ENCODE measurements at regions not wholly inside any gene's neighbourhood (a gene's known extent, or its start where the extent isn't known, plus 50 kb on each side); places are given as distances from the start of the nearest gene placed in this dataset.

GRCh38 chr19:33875071-33875470, 78.4 kb downstream of the KCTD15 start:
- Histone ChIP-seq H3K4me2 (ENCODE audit: low read length) (no peak overlapping the region), H3K79me2 (ENCODE audit: insufficient read depth, low read depth, low read length) (no peaks in the 10 kb centered on the region), H4K20me1 (ENCODE audit: insufficient read depth, low read length) (no peaks in the 10 kb centered on the region), H2AFZ (ENCODE audit: low read length) (no peak overlapping the region), H3K36me3 (ENCODE audit: insufficient read depth, low read length) (no peaks in the 10 kb centered on the region), H3K9me2 (ENCODE audit: insufficient read depth, low read length) (no peaks in the 10 kb centered on the region), H3K4me3 (ENCODE audit: low read depth, low read length, poor library complexity, severe bottlenecking) (no peak overlapping the region), H3K9me3 (ENCODE audit: low read length) (no peaks in the 10 kb centered on the region), H3K27ac (ENCODE audit: low read depth, low read length, poor library complexity, severe bottlenecking) (no peak overlapping the region), H3K4me1 (ENCODE audit: insufficient read depth, low read length, poor library complexity, severe bottlenecking) (no peaks in the 10 kb centered on the region)
- no TSS peak for BruUV-seq (replicated peaks)
- ChIA-PET CTCF (ENCODE audit: unreplicated experiment) (no interaction called here), POLR2A (no interaction called here)
- no peak for DNase-seq (ENCODE audit: low spot score)
- TF ChIP-seq CTCF (conservative IDR thresholded peaks at IDR 0.05; ENCODE audit: low read length) (no peak), EZH2phosphoT487 (IDR thresholded peaks at IDR 0.05; ENCODE audit: borderline replicate concordance, low read depth, low read length) (no peak)
- intact Hi-C loops (cut with micrococcal nuclease; ENCODE audit: unreplicated experiment): no loop called here

DNA sequence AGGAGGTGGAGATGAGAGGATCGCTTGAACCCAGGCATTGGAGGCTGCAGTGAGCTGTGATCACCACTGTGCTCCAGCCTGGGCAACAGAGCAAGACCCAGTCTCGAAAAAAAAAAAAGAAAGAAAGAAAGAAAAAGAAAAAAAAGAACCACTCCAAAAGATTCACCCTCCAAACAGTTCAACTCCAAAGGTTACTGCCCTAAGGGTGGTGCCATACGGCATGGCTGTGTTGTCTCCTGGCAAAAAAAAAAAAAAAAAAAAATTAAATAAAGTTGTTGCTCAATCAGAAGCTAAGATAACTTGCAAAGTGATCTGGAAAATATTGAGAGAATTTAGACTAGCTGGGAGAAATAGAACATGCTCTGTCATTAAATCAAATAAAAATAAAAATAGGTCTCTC, 79.5 kb downstream of the KCTD15 start:
- Histone ChIP-seq H3K9me2 (ENCODE audit: insufficient read depth, low read length) (no peaks in the 10 kb centered on the region), H3K4me1 (ENCODE audit: insufficient read depth, low read length, poor library complexity, severe bottlenecking) (no peaks in the 10 kb centered on the region), H3K9me3 (ENCODE audit: low read length) (no peaks in the 10 kb centered on the region), H3K4me3 (ENCODE audit: low read depth, low read length, poor library complexity, severe bottlenecking) (no peak overlapping the region), H4K20me1 (ENCODE audit: insufficient read depth, low read length) (no peaks in the 10 kb centered on the region), H3K4me2 (ENCODE audit: low read length) (no peak overlapping the region), H3K27ac (ENCODE audit: low read depth, low read length, poor library complexity, severe bottlenecking) (no peak overlapping the region), H2AFZ (ENCODE audit: low read length) (no peak overlapping the region), H3K79me2 (ENCODE audit: insufficient read depth, low read depth, low read length) (no peaks in the 10 kb centered on the region), H3K36me3 (ENCODE audit: insufficient read depth, low read length) (no peaks in the 10 kb centered on the region)
- no TSS peak for BruUV-seq (replicated peaks)
- ChIA-PET CTCF (ENCODE audit: unreplicated experiment) (no interaction called here), POLR2A (interaction anchor here (0.7 kb wide), 1 partner anchor 228 kb away, joined by 4 read pairs; no protein-coding TSS in a partner anchor)
- no peak for DNase-seq (ENCODE audit: low spot score)
- TF ChIP-seq CTCF (conservative IDR thresholded peaks at IDR 0.05; ENCODE audit: low read length) (no peak), EZH2phosphoT487 (IDR thresholded peaks at IDR 0.05; ENCODE audit: borderline replicate concordance, low read depth, low read length) (no peak)
- intact Hi-C loops (cut with micrococcal nuclease; ENCODE audit: unreplicated experiment): no loop called here

DNA sequence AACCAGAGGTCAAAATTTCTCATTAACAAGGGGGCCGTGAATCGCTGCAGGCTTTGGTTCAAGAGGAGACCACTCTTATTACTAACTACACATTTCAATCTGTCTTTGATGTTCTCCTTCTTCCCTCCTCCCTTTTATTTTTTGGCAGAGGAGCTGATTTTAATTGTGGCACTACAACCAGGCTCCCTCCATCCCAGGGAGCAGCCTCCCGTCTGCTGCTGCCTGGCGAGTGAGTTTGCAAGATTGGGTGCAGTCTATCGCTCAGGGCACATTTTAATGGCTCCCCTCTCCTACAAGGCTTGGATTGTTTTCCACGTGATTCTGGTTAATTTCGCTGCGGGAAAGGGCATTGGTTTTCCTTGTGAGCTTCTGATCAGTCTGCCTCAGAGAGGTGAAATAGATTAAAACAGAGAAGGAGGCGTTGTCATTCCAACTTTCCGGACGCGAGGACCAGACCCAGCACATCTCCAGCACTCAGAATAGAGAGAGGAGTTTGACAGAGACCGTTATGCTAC, 81.4 kb downstream of the KCTD15 start:
- CTCF ChIA-PET (ENCODE audit: unreplicated experiment): interaction anchor here (0.6 kb wide), 1 partner anchor 228 kb away, joined by 3 read pairs; no protein-coding TSS in a partner anchor
- intact Hi-C loops (cut with micrococcal nuclease; ENCODE audit: unreplicated experiment): no loop called here
- H3K4me3 ChIP-seq (ENCODE audit: low read depth, low read length, poor library complexity, severe bottlenecking): no peak overlapping the region
- no peaks in the 10 kb centered on the region for H3K79me2 ChIP-seq (ENCODE audit: insufficient read depth, low read depth, low read length)
- H3K9me3 ChIP-seq (ENCODE audit: low read length): no peaks in the 10 kb centered on the region
- no peaks in the 10 kb centered on the region for H3K4me1 ChIP-seq (ENCODE audit: insufficient read depth, low read length, poor library complexity, severe bottlenecking)
- no peak for DNase-seq (ENCODE audit: low spot score)
- H3K4me2 ChIP-seq (ENCODE audit: low read length): no peak overlapping the region
- TF ChIP-seq EZH2phosphoT487 (IDR thresholded peaks at IDR 0.05; ENCODE audit: borderline replicate concordance, low read depth, low read length) (no peak), CTCF (conservative IDR thresholded peaks at IDR 0.05; ENCODE audit: low read length) (no peak)
- no TSS peak for BruUV-seq (replicated peaks)
- no peak overlapping the region for H2AFZ ChIP-seq (ENCODE audit: low read length)
- H3K36me3 ChIP-seq (ENCODE audit: insufficient read depth, low read length): no peaks in the 10 kb centered on the region
- H3K27ac ChIP-seq (ENCODE audit: low read depth, low read length, poor library complexity, severe bottlenecking): no peak overlapping the region
- POLR2A ChIA-PET: no interaction called here
- H3K9me2 ChIP-seq (ENCODE audit: insufficient read depth, low read length): no peaks in the 10 kb centered on the region
- no peaks in the 10 kb centered on the region for H4K20me1 ChIP-seq (ENCODE audit: insufficient read depth, low read length)

All from OCI-LY7 (cell line).